Effector memory CD4-positive, alpha-beta T cell (primary cell): ENCODE measurements at regions not wholly inside any gene's neighbourhood (a gene's known extent, or its start where the extent isn't known, plus 50 kb on each side); places are given as distances from the start of the nearest gene placed in this dataset.
"Not testable (repeated sequence)": the region's sequence is repeated elsewhere in the genome, so short reads cannot be mapped to it uniquely, and the experiment has no call there.

Experiments
- DNase-seq, 3 donors: peaks; one replicate each; pipeline ENCODE4 v3.0.0-alpha.2; 2020
- H3K27ac ChIP-seq: 2 replicates; pipeline ENCODE4 v1.7.0; 2013; ENCODE audit warnings: mild to moderate bottlenecking, low read length, moderate library complexity; ENCODE audit not compliant: insufficient read depth, poor library complexity, severe bottlenecking
- H3K27me3 ChIP-seq: replicated peaks from 2 replicates; pipeline ENCODE4 v1.7.0; 2013; ENCODE audit warnings: mild to moderate bottlenecking, low read length; ENCODE audit not compliant: insufficient read depth, control insufficient read depth, poor library complexity, severe bottlenecking
- H3K36me3 ChIP-seq: 2 replicates; pipeline ENCODE4 v1.7.0; 2013; ENCODE audit warnings: mild to moderate bottlenecking, low read length, moderate library complexity; ENCODE audit not compliant: control insufficient read depth, insufficient read depth
- H3K4me1 ChIP-seq: 2 replicates; pipeline ENCODE4 v1.7.0; 2013; ENCODE audit warnings: low read length, mild to moderate bottlenecking; ENCODE audit not compliant: control insufficient read depth, insufficient read depth, poor library complexity, severe bottlenecking
- H3K4me3 ChIP-seq: 2 replicates; pipeline ENCODE4 v1.7.0; 2013; ENCODE audit warnings: low read length, low read depth, mild to moderate bottlenecking; ENCODE audit not compliant: insufficient read depth, poor library complexity, severe bottlenecking
- H3K9me3 ChIP-seq: 2 replicates; pipeline ENCODE4 v1.7.0; 2013; ENCODE audit warnings: mild to moderate bottlenecking, low read length, moderate library complexity; ENCODE audit not compliant: control insufficient read depth

DNA sequence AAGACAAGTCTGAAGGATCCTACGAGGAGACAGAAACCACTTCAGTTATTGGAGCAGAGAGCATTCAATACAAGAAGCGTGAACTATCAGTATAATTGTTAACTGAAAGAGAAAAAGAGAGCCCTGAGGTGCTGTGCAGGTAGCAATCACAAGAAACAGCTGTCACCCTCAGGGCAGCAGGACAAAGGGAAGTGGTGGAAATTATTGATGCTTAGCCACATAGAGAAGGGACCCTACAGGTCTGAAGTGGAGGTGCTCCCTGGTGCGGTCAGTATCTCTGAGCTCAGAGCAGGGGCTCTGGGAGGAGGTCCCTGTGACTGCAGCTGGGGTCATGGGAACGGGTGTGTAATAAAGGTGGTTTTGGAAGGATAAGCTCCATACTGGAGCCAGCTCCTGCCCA is 97.8 kb upstream of the KLF6 start:
- Histone ChIP-seq H3K4me1 (peaks cover 14% of the 10 kb centered on the region), H3K9me3 (no peaks in the 10 kb centered on the region), H3K27me3 (no peaks in the 10 kb centered on the region), H3K27ac (no peak overlapping the region), H3K36me3 (no peaks in the 10 kb centered on the region), H3K4me3 (no peak overlapping the region)
- no peak for DNase-seq

- H3K27me3 ChIP-seq, result no peaks in the 10 kb centered on the region
- no peaks in the 10 kb centered on the region for H3K9me3 ChIP-seq
- H3K4me3 ChIP-seq, result no peak overlapping the region
- peaks cover 6% of the 10 kb centered on the region for H3K4me1 ChIP-seq
- DNase-seq, result no peak
- no peak overlapping the region for H3K27ac ChIP-seq
- H3K36me3 ChIP-seq, result no peaks in the 10 kb centered on the region
Measured at GRCh38 chr10:3881622-3882021, 96.6 kb upstream of the KLF6 start.

DNA sequence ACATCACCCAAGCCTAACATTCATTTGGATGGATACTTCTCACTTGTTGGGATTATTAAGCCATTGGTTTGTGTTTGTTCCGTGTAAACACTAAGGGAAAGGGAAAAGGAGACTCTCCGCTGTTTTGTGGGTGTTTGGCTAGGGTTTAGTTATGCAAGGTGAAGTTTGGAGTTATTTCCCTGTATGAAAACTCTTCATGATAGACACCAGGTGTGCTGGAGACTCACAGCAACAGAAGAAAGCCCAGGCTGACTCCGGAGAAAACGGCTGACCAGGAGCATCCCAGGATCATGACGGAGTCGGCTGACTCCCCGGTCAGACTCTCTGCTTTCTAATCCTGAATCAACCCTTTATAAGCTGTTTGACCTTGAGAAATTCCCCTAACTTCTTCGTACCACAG is 94.1 kb upstream of the KLF6 start:
- H3K36me3 ChIP-seq, result no peaks in the 10 kb centered on the region
- H3K4me1 ChIP-seq, result peaks cover 25% of the 10 kb centered on the region
- DNase-seq, result no peak
- H3K9me3 ChIP-seq, result no peaks in the 10 kb centered on the region
- H3K27ac ChIP-seq, result no peak overlapping the region
- H3K4me3 ChIP-seq, result no peak overlapping the region
- H3K27me3 ChIP-seq, result no peaks in the 10 kb centered on the region

DNA sequence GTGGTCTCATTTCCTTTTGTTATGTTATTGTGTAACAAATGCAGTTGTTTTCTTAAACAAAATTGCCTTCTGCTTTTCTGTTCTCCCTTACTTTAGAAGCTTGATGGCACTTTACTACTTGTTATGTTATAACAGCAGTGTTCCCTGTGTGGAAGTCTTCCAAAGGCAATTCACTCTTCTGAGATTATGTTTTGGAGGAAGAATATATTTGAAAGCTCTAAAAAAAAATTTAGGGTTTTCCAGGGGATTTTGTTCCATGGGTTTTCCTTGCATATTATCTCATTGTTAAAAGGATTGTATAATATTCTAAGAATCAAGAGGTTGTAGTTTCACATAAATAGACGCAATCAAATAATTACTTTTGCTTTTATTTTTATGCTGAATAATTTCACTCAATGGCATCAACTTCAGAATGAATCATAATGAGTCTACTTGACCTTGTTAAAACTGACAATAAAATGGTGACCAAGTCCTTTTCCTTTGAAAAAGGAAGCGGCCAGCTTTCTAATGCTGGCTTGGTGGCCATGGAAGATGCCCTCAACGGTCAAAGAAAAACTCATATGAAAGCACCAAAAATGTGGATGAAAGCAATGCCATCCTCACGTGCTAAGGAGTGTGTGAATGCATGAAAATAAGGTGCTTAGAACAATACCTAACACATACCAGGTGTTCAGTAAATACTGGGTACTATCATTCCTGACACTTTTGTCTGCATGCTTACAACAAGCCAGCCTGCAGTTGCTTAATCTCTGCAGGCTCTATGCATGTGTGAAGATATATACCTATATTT is 92.4 kb upstream of the KLF6 start:
- DNase-seq, result no peak
- peak overlapping the region; percentile 96 for H3K27ac ChIP-seq

GRCh38 chr10:3876350-3876962 is 91.4 kb upstream of the KLF6 start:
- peaks cover 43% of the 10 kb centered on the region for H3K4me1 ChIP-seq

More for the DNA sequence above, 92.4 kb upstream of the KLF6 start:
- H3K4me3 ChIP-seq, result no peak overlapping the region
- H3K4me1 ChIP-seq, result peaks cover 35% of the 10 kb centered on the region
- H3K9me3 ChIP-seq, result no peaks in the 10 kb centered on the region
- no peaks in the 10 kb centered on the region for H3K27me3 ChIP-seq
- H3K36me3 ChIP-seq, result no peaks in the 10 kb centered on the region

DNA sequence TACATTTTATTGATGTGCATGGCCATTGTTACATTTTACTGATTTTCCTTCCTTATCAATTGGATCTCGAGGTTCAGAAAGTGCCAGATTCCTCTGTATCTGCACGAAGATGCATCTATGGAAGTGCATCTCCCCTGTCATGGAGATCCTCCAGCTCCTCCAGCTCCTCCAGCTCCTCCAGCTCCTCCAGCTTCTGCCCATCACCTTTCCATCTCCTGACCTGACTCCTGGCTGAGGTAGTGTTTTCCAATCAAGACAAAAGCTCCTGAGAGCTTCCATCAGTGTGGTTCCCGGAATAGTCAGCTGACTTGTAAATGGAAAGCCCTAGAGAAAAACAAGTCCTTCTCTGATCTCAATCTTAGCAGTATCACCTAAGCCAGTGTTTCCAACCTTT is 90.8 kb upstream of the KLF6 start:
- Histone ChIP-seq H3K36me3 (no peaks in the 10 kb centered on the region), H3K27ac (peak overlapping the region; percentile 96), H3K4me1 (peaks cover 43% of the 10 kb centered on the region), H3K4me3 (peak overlapping the region; percentile 8), H3K27me3 (no peaks in the 10 kb centered on the region), H3K9me3 (no peaks in the 10 kb centered on the region)
- DNase-seq, result no peak

More at GRCh38 chr10:3876350-3876962, 91.4 kb upstream of the KLF6 start:
- Histone ChIP-seq H3K27me3 (no peaks in the 10 kb centered on the region), H3K9me3 (no peaks in the 10 kb centered on the region), H3K36me3 (no peaks in the 10 kb centered on the region), H3K4me3 (no peak overlapping the region), H3K27ac (peak overlapping the region; percentile 96)
- no peak for DNase-seq

- DNase-seq, result peak; percentile 44 to 53 (median 53)
- H3K27me3 ChIP-seq, result no peaks in the 10 kb centered on the region
- H3K4me1 ChIP-seq, result peaks cover 43% of the 10 kb centered on the region
- peak overlapping the region; percentile 23 for H3K4me3 ChIP-seq
- H3K27ac ChIP-seq, result peak overlapping the region; percentile 96
- H3K36me3 ChIP-seq, result no peaks in the 10 kb centered on the region
- no peaks in the 10 kb centered on the region for H3K9me3 ChIP-seq
Measured at GRCh38 chr10:3874990-3875841, 90.2 kb upstream of the KLF6 start.

DNA sequence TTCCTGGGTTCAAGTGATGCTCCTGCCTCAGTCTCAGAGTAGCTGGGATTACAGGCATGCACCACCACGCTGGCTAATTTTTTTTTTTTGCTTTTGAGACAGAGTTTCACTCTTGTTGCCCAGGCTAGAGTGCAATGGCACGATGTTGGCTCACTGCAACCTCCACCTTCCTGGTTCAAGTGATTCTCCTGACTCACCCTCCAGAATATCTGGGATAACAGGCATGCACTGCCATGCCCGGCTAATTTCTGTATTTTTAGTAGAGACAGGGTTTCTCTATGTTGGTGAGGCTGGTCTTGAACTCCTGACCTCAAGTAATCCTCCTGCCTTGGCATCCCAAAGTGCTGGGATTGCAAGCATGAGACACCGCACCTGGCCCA is 89.6 kb upstream of the KLF6 start:
- H3K9me3 ChIP-seq, H3K27me3 ChIP-seq, H3K36me3 ChIP-seq, DNase-seq: not testable (repeated sequence)
- Histone ChIP-seq H3K4me3 (peak overlapping the region; percentile 23), H3K27ac (peak overlapping the region; percentile 96), H3K4me1 (peaks cover 43% of the 10 kb centered on the region)

DNA sequence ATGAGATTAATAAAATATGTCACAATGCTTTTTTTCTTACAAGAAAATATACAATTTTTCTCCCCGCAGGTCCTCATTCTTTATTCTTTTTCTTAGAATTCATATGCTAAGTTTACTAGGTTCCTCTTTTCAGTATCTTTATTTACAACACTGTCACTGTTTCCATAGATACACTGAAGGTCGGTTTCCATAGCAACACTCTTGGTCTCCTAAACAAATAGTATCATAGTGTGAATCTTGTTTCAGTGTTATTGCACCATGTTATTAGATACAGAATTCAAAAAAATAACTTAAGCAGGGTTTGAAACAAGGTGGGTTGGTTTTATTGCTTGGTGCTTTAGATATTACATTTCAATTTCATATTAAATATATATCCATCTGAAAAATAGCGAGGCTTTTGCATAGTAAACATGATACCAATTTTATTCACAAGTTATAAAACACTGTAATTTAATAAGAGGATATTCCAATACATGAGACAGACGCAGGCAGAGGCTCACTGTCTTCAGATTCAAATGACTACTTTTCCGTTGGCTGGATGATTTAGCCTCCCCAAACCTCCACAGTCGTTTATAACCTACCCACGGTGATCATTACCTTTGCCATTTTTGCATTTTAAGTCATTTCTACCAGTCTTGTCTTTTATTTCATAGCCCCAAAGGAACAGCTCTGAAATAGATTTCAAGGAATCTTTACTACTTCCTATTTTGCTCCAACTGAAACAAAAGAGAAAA is 88.9 kb upstream of the KLF6 start:
- no peak for DNase-seq

More for the DNA sequence above, 88.9 kb upstream of the KLF6 start:
- H3K27me3 ChIP-seq, result no peaks in the 10 kb centered on the region
- no peaks in the 10 kb centered on the region for H3K36me3 ChIP-seq
- H3K9me3 ChIP-seq, result no peaks in the 10 kb centered on the region
- H3K27ac ChIP-seq, result peak overlapping the region; percentile 96
- no peak overlapping the region for H3K4me3 ChIP-seq
- peaks cover 43% of the 10 kb centered on the region for H3K4me1 ChIP-seq
